Left renal cortex interstitium (tissue), 4 donors: ENCODE measurements at regions not wholly inside any gene's neighbourhood (a gene's known extent, or its start where the extent isn't known, plus 50 kb on each side); places are given as distances from the start of the nearest gene placed in this dataset.
A peak's percentile ranks its signal among the peaks of the same experiment; 100 is the strongest.

Experiments
- DNase-seq, 4 donors: peaks; one replicate each; pipeline ENCODE4 v3.0.0-alpha.2; 2013; ENCODE audit warnings: low read depth in 4 of 4, low spot score in 2 of 4, missing footprints in 1 of 4

GRCh38 chr9:121568343-121569265 lies 69.0 kb upstream of the GGTA1 start:
- DNase-seq, result no peak

- no peak for DNase-seq
Observed at GRCh38 chr9:121569266-121569648, 69.6 kb upstream of the GGTA1 start.

DNA sequence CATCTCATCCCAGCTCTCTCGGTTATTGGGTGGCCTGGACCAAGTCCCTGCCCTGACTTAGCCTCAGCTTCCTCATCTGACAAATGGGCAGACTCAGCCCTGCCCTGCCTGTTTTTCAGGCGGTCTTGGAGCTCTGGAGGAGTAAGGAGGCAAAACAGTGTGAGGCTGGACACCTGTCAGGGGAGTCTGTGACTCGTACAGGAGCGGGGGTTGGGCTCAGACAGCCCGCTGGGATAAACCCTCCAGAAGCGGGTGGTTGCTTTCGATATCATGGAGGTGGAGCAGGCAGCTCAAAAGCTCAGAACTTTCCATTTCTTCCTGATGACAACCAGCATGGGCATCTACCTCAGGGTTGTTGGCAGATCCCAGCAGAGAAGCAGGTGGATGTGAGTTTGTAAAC lies 72.9 kb upstream of the GGTA1 start:
- no peak for DNase-seq

- no peak for DNase-seq
Observed at GRCh38 chr9:121573717-121574485, 74.3 kb upstream of the GGTA1 start.

GRCh38 chr9:121574774-121575519 lies 75.3 kb upstream of the GGTA1 start:
- DNase-seq, result no peak

- DNase-seq, result no peak
Observed at GRCh38 chr9:121576281-121577075, 75.0 kb upstream of the DAB2IP start.

DNA sequence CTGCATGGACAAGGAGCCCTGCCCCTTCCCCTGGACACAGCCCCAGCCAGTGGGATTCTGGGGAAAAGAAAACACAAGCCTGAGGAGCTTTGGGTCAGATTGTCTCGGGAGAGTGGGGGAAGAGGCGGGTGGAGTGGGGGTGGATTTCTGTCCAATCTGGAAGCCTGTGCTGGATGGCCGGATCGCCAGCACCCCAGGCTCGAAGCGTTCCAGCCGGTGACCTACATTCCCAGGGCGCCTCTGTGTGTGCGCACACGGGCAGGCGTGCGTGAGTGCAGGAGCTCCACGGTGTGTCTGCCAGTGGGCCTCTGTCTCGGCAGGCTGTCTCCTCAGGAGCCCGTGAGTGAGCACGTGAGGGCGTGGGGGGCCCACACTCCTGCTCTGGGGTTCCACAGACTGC lies 74.3 kb upstream of the DAB2IP start:
- no peak for DNase-seq

DNA sequence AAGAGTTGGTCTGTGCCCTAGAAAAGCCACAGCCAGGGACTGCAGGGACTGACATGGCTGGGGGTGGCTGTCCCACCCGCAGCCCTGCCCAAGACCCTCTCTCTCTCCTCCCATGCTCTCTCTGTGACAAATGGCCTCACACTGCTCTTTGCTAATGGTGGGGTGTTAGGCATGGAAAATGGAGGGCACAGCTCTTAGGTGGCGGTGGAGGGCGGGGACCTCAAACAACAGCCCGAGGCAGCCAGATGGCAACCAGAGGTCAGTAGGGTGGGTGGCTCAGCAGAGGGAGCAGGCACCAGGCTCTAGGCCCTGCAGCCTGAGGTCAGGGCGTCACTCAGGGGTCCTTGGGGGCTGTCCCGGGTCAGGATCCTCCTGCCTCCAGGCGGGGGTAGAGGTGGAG lies 73.9 kb upstream of the DAB2IP start:
- no peak for DNase-seq

- DNase-seq, result no peak
Observed at GRCh38 chr9:121581786-121582600, 69.4 kb upstream of the DAB2IP start.

DNA sequence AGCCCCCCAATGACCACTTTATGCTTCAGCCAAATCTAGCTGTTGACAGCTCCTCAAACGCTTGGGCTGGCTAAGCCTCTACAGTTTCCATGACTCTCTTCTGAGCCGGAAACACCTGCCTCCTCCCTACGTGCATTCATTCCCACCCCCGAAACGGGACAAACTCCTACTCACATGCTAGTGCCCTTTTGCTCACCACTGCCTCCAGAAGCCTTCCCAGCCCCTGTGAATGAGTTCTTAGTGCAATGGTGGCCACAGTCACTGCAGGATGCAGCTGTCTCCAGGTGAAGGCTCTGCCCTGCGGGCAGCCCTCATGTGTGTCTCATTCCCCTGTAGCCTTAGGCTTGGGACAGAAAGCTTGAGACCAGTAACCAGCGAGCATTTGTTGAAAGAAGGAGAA lies 68.8 kb upstream of the DAB2IP start:
- DNase-seq, result no peak

DNA sequence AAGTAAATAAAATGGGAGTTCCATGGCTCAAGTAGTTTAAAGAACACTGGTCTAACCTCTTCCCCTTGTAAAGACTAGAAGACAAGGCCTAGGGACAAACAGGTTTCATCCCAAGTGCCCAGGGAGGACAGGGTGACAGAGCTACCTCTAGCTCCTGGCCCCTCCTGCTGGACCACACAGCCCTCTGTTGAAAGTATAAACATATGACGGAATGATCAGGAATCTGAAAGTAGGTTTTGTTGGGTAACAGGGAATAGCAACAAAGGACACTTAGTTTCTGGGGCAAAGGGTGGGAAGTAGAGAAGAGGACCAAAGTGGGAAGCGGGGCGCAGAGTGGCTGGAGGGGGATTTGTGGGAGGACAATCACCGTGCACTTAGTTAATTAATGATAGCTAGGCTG lies 67.0 kb upstream of the DAB2IP start:
- DNase-seq, result no peak

DNA sequence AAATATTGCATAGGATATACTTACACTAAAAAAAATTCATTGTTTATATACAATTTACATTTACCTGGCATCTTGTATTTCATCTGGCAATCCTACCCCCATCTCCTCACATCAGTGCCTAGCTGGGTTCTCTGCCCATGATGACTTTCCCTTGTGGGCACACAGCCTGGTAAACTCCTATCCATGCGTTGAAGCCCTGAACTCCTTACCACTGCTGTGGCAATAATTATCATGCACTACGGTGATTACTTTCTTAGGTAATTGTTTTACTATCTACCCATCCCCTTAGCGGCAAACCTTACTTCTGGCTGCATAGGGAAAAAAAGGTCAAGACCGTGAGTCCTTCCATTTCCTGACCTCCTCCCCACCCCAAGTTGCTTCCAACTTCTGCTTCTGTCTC lies 63.6 kb upstream of the DAB2IP start:
- no peak for DNase-seq

- no peak for DNase-seq
Observed at GRCh38 chr9:121589986-121590385, 61.4 kb upstream of the DAB2IP start.

GRCh38 chr9:121592265-121592664 lies 59.2 kb upstream of the DAB2IP start:
- no peak for DNase-seq

DNA sequence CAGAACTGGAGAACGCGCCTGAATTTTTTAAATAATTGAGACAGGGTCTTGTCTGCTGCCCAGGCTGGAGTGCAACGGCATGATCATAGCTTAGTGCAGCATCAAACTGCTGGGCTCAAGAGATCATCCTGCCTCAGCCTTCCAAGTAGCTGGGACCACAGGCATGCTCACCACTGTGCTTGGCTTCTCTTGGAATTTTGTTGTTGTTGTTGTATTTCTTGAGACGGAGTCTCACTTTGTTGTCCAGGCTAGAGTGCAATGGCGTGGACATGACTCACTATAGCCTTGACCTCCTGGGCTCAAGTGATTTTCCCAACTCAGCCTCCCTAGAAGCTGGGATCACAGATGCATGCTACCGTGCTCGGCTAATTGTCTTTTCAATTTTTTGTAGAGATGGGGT lies 58.4 kb upstream of the DAB2IP start:
- no peak for DNase-seq

- DNase-seq, result no peak
Observed at GRCh38 chr9:121596515-121596914, 54.9 kb upstream of the DAB2IP start.

DNA sequence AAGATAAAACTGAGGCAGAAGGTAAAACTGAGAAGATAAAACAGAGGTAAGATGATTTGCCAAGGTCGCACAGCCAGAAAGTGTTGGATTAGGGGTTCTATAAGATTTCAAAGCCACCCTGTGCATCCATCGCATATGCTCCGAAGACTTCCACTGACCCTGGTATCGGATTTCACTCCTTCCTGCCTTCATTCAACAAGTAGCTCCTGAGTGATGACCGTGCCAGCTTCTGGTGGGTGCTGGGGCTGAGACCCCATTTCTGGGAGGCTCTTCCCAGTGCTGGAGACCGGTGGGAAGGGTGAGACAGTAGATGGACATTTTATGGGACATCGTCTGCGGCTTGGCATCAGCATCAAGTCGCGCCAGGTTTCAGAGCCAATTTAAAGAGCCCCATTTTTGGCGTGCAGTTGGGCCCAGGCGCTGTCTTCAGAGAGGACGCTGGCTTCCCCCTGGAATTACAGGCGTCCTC lies 53.7 kb upstream of the DAB2IP start:
- DNase-seq, result no peak

DNA sequence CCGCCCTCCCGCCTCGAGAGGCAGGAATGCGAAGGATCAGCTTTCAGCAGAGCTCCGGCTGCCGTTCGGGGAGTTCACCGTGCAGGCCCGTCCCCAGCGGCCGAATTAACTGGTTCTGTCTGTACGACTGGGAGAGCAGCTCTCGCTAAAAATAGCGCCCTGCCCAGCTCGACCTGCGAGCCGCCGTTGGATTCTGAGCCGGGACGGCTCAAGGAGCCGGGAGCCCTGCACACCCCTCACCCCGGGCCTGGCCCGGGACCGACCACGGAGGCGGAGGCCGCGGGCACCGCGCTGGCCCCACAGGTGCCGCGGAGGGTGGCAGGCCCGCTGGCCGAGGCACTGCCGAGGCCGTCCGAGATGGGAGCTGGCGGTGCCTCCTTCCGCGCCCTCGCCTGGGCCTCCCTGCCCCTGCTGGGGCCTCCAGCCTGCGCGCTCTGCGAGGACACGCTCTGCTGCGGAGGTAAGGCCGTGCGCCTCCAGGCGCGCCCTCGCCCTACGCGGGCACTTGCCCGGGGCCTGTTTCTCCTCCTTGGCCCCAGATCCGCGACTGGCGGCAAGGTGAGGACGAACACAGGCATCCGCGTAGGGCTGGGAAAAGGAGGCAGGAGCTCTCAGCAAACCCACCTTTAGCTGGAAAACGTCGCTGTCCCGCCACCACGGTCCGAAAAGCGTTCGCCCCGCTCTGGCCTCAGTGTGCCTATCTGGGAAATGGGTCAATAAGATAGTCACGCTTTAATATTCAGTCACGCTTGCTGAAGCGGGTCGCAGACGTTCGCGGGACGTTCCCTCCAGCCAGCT lies 53.1 kb upstream of the DAB2IP start:
- peak; percentile 58 to 81 (median 72) for DNase-seq
